Gastrocnemius medialis (tissue), 4 donors: ENCODE measurements at regions not wholly inside any gene's neighbourhood (a gene's known extent, or its start where the extent isn't known, plus 50 kb on each side); places are given as distances from the start of the nearest gene placed in this dataset.

Experiments used
- CTCF ChIP-seq, 5 experiments: fragments of 450-650 bp in 3 of 5; fragments of 200-600 bp in 2 of 5; sonication (generic) in 2 of 5; IDR thresholded peaks in 4 of 5; conservative IDR thresholded peaks in 1 of 5; 1 replicate in 4 of 5; 2 replicates in 1 of 5; pipeline ENCODE4 v1.5.1; 2016 to 2019; ENCODE audit warnings: antibody characterized with exemption in 5 of 5, mild to moderate bottlenecking in 3 of 5, moderate library complexity in 3 of 5
- POLR2A ChIP-seq, 2 donors: fragments of 450-650 bp; IDR thresholded peaks; one replicate each; pipeline ENCODE4 v1.6.1; 2017; ENCODE audit warnings: antibody characterized with exemption in 2 of 2, mild to moderate bottlenecking in 2 of 2, moderate library complexity in 2 of 2

- no peak for TF ChIP-seq POLR2A (IDR thresholded peaks at IDR 0.05)
- TF ChIP-seq CTCF (IDR thresholded peaks at IDR 0.05 in 4 of 5, conservative IDR thresholded peaks at IDR 0.05 in 1 of 5) = no peak
Observed at GRCh38 chr1:90831910-90832309, 114.8 kb upstream of the BARHL2 start.
